ENCODE measurements at regions not wholly inside any gene's neighbourhood (a gene's known extent, or its start where the extent isn't known, plus 50 kb on each side); places are given as distances from the start of the nearest gene placed in this dataset.

DNA sequence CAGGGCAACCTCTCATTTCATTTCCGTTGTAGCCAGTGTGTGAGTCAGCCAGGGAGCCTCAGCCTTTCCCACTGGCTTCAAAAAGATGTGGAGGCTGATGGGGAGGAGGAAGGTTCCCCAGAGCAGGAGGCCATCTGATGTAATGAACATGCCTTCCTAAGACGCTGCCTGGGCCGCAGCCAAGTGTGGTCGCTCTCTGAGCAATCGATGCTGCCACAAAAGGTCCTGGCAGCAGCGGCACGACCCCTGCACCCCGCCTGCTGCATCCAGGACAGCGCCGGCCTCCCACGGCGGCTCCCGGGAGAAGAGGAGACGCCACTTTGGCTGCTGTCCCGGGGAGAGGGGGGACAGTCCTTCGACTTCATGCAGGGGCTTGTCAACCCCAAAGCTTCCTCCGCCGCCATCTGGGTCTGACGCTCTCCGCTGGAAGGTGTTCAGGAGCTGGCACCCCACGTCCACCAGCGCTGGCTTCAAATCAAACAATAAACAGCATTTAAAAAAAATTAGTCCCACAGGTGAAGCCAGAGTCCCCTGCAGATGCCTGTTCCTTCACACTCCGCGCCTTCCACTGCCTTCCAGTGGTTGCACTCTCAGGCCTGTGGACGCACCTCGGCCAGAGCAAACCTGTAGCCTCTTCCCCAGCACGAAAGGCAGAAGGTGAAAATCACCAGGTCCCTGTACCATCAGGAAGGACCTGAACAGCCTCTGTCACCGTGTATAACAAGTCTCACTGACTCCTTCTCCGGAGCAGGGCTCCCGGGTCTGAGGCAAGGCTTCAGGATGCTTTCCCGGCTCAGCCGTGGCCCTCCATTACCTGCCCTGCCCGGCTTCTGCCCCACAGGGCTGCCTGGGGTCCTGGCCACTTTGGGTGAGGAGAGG is 930.7 kb downstream of the BRD1 start:
- ATAC-seq: no peak

GRCh38 chr22:48895831-48896765 is 931.6 kb downstream of the BRD1 start:
- no peak for ATAC-seq

- ATAC-seq: no peak
Measured at GRCh38 chr22:48895336-48895735, 932.3 kb downstream of the BRD1 start.

DNA sequence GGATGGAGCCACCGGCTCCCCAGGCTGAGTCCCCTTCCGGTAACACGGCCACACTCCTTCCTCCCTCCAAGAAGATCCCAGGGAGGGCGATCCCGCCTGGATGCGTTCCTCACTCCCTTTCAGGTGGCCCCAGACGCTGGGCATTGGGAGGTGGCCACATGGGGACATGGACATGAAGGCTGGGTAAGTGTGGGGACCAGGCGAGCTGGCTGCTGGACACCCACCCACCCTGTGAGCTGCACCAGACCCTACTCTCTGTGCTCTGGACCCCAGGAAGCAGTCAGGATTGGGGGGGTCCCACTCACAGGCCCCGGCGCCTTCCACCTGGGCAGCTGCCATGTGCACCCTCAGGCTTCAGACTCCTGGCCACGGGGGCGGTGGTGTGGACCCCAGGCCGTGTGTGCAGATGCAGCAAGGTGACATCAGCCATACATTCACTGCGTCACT is 932.8 kb downstream of the BRD1 start:
- ATAC-seq: no peak

DNA sequence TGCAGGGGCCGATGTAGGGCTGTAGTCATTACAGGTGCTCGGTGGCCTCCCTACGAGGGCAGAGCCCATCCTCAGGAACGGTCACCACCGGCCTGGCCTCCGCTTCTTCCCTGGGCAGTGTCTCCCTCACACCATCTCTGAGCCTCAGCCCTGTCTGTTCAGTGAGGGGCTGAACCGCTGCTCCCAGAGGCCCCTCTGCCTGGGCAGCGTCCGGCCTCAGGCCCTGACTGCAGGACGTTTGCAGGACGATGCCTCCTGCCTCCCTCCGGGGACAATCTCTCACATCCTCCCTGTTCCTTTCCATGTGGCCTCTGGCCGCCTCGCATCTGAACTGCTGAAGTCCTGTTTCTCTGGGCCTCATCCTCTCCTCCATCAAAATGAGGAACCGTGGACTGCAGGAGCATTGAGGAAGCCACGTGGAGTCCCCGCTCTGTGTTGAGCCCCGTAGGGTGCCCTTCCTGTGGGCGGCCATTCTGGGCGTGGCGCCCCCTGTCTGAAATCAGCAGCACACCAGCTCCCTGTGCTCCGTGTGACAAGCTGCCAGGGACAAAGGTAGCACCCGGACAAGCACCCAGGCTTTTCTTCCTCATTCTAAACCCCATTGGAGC is 933.5 kb downstream of the BRD1 start:
- no peak for ATAC-seq

- peak in 1 of 2 donors; percentile 40 for ATAC-seq
Measured at GRCh38 chr22:48893288-48894063, 934.2 kb downstream of the BRD1 start.

DNA sequence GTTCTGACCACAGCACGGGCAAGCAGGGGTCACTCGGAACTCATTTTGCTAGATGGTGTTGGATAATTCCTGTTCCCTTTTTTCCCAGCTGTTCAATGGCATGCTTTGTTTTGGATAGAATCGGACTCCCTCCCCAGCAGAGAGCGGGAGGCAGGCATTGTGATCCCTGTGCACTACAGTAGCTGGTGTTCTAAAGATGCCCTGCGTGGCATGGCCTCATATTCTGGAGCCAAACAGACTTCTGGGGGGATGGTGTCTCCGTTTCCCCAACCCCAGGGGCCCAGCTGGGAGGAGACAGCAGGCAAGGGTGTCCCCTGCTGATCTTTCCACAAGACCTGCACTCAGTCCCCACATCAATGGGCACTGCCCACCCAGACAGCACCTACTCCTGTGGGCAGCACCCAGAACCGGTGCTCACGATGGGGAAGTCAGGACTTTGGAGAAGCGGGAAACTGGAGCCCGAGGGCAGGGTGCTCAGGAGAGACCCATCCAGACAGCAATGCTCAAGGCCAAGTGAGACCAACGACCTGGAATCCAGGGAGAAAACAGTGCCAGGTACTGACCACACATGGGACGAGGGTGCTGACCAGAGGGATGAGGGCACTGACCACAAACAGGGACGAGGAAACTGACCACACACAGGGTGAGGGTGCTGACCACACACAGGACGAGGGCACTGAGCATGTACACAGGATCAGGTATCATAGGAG is 934.9 kb downstream of the BRD1 start:
- ATAC-seq: no peak

- ATAC-seq: no peak
Measured at GRCh38 chr22:48891688-48892577, 935.7 kb downstream of the BRD1 start.

- ATAC-seq: no peak
Measured at GRCh38 chr22:48890693-48891554, 936.7 kb downstream of the BRD1 start.

GRCh38 chr22:48889887-48890692 is 937.6 kb downstream of the BRD1 start:
- no peak for ATAC-seq

DNA sequence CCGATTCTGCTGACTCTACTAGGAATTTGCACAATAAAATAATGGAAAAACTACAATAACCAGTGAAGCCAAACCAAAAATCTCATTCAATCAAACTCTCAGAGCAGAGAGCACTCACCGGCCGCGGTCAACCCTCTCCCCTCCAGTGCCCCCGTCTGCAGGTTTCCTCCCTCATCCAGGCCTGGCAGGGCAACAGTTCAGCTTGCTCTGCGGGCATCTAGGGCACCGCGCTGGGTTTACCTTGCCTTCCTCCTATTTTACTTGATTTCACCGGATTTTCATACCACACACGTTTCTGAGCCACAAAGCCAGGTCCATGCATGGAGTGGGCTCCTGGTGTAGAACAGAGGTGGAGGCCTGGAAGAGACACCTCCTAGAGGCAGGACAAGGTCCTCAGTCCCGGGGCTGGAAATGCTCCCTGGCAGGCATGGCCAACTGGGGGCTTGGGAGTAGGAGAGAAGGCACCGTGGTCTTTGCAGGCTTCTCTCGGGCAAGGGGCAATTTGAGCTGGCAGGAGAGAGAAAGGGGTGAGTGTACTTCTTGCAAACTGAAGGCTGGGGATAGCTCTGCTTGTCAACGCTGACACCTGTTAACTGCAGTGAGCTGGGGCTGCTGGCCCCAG is 938.4 kb downstream of the BRD1 start:
- no peak for ATAC-seq

- no peak for ATAC-seq
Measured at GRCh38 chr22:48888466-48889208, 939.0 kb downstream of the BRD1 start.

GRCh38 chr22:48887394-48888332 is 940.0 kb downstream of the BRD1 start:
- ATAC-seq: no peak

- no peak for ATAC-seq
Measured at GRCh38 chr22:48886604-48887393, 940.9 kb downstream of the BRD1 start.

DNA sequence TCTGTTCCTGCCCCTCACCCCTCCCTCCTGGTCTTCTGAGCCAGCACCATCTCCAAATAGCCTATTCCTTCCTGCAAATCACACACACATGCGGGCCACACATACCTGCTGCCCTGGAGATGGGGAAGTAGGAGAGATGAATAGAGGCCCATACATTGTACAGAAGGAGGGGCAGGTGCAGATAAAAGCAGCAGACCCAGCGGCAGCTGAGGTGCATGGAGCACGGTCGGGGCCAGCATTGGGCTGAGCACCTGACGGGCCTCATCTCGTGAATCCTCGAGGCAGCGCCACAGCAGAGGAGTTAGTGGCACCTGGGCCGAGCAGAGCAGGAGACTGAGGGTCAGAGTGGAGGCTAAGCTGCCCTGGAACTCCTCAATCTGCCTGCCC is 941.8 kb downstream of the BRD1 start:
- no peak for ATAC-seq

All from activated CD4-positive, CD25-positive, alpha-beta regulatory T cell treated with anti-CD3 and anti-CD28 coated beads, Interleukin-2, amount 50 U/mL, for 24 hours (primary cell).